HEK293T (cell line): ENCODE measurements at regions not wholly inside any gene's neighbourhood (a gene's known extent, or its start where the extent isn't known, plus 50 kb on each side); places are given as distances from the start of the nearest gene placed in this dataset.

Experiments used
- ARNT ChIP-seq: fragments of 450-650 bp; IDR thresholded peaks from 2 replicates; pipeline ENCODE4 v1.6.1; 2017; ENCODE audit warnings: mild to moderate bottlenecking
- FOXA1 ChIP-seq: fragments of 450-650 bp; IDR thresholded peaks from 2 replicates; pipeline ENCODE4 v1.6.1; 2016; ENCODE audit warnings: mild to moderate bottlenecking
- HDGF ChIP-seq: fragments of 450-650 bp; IDR thresholded peaks from 2 replicates; pipeline ENCODE4 v1.6.1; 2017; ENCODE audit warnings: antibody characterized with exemption, borderline replicate concordance
- PKNOX1 ChIP-seq: fragments of 450-650 bp; IDR thresholded peaks from 2 replicates; pipeline ENCODE4 v1.6.1; 2016
- SP1 ChIP-seq: fragments of 450-650 bp; IDR thresholded peaks from 2 replicates; pipeline ENCODE4 v1.6.1; 2017

- TF ChIP-seq HDGF (no peak), SP1 (no peak), ARNT (no peak), FOXA1 (no peak), PKNOX1 (no peak)
Measured at GRCh38 chr6:5930143-5930770, 76.5 kb downstream of the NRN1 start.
